Fibroblast of the aortic adventitia (primary cell): ENCODE measurements at regions not wholly inside any gene's neighbourhood (a gene's known extent, or its start where the extent isn't known, plus 50 kb on each side); places are given as distances from the start of the nearest gene placed in this dataset.

Experiments used
- DNase-seq: peaks from one replicate; pipeline ENCODE4 v3.0.0-alpha.2; 2010; ENCODE audit warnings: low read depth
- H3K4me3 ChIP-seq: 2 replicates; pipeline ENCODE4 v1.5.1; 2011; ENCODE audit warnings: low read depth, mild to moderate bottlenecking, control low read depth, low read length, moderate library complexity
- TF ChIP-seq, protein P1 (sequence below): IDR thresholded peaks from 2 replicates; pipeline ENCODE4 v1.5.1; 2011; ENCODE audit warnings: mild to moderate bottlenecking, low read length, control low read depth, inconsistent platforms; ENCODE audit not compliant: insufficient read depth

DNA sequence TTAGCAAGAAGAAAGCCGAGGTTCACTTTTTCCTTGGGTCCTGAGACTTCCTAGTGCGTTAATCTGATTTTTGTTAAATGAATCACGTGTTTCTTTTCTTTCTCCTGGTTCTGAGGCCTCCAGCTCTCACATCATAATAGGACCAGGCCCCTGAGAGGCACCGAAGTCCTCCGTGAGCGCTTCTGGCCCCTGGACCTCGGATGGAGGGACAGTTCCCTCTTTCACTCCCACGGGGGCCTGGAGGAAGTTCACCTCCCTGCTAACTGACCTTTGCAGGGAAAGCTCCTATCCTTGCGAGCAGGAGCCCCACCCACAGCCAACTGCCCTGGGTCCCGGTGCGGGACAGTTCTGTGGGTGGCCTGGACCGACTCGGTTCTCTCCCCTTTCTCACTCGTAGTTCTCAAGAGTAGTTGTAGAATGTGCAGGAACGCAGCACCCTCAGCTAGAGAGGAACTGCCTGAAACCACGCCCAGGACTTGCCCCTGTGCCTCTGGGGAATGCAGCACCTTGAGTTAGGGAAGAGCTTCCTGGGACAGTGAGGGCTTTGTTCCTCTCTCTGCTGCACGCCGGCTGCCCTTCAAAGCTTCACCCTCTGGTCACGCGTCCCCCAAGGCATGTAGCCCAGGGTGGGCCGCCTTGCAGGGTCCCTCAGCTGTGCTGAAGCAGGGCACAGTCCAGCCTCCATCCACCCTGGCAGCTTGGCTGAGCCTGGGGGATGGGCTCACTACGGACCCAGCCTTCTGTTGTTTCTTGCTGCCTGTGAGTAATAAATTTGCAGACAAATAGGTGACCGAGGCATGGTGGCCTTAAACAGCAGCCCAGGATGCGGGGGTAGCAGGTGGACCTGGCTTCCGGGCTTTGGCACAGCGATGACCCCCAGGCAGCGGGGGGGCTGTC is 264.6 kb downstream of the ADGRD1 start:
- no peak overlapping the region for H3K4me3 ChIP-seq
- no peak for DNase-seq
- TF ChIP-seq, protein P1, sequence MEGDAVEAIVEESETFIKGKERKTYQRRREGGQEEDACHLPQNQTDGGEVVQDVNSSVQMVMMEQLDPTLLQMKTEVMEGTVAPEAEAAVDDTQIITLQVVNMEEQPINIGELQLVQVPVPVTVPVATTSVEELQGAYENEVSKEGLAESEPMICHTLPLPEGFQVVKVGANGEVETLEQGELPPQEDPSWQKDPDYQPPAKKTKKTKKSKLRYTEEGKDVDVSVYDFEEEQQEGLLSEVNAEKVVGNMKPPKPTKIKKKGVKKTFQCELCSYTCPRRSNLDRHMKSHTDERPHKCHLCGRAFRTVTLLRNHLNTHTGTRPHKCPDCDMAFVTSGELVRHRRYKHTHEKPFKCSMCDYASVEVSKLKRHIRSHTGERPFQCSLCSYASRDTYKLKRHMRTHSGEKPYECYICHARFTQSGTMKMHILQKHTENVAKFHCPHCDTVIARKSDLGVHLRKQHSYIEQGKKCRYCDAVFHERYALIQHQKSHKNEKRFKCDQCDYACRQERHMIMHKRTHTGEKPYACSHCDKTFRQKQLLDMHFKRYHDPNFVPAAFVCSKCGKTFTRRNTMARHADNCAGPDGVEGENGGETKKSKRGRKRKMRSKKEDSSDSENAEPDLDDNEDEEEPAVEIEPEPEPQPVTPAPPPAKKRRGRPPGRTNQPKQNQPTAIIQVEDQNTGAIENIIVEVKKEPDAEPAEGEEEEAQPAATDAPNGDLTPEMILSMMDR = no peak

DNA sequence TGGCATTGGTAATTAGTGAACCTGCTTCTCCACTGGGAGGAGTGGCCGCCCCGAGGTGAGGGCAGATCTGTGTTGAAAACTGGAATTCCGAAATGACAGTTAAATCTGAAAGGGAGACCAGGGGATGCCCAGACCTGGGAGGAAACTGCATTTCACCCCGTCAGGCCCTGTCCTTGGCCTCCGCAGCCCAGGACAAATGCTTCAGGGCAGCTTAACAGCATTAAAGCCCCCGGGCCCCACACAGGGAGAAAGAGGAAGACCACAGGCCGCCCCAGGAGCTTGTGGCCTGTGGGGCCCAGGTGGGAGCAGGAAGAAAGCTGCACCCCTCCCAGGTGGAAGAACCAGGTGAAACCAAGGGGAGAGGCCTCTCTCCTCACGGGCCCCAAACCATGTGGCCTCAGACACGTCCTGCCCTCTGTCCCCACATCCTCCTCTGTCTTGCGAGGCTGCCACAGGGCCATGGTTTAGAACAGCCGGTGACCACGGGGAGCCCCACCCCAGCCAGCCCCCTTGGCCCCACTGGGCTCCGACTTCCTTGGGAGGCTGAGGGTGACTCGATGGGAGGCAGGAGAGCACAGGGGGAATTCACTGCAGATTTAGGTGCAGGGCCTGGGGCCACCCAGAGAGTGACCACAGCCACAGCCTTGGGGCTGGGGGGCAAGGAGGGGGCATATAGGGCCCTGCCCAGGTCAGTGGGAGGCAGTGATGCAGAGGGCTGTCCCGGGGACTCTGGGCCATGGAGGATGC is 265.4 kb downstream of the ADGRD1 start:
- TF ChIP-seq, protein P1 = no peak
- no peak for DNase-seq
- H3K4me3 ChIP-seq = no peak overlapping the region

DNA sequence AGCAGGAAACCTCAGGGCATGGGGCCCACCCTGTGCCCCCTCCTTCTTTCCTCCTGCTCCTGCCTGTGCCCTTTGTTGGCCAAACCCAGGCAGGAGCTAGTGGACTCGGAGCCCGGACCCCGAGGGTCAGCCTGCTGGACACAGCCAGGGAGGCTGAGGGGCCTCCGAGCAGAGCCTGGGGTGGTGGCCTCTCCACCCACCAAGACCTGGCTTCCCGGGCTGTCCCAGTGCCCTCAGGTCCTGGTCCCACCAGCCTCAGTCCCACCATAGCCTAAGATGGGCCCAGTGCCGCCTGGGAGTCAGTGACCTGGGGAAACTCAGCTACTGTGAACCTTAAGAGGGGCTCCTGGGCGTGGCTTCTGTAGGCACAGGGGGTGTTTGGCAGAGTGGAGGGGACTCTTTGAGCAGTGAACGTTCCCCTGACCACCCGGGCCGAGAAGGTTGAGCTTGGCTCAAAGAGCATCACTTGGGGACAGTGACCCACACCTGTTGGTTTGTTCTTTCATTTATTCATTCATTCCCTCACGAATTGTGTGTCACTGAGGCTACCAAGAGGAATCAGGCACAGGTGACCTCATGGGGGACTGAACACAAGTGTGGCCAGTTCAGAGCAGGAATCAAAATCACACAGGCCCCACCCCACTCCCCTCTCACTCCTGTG is 266.1 kb downstream of the ADGRD1 start:
- no peak for DNase-seq
- no peak overlapping the region for H3K4me3 ChIP-seq
- TF ChIP-seq, protein P1 = no peak

DNA sequence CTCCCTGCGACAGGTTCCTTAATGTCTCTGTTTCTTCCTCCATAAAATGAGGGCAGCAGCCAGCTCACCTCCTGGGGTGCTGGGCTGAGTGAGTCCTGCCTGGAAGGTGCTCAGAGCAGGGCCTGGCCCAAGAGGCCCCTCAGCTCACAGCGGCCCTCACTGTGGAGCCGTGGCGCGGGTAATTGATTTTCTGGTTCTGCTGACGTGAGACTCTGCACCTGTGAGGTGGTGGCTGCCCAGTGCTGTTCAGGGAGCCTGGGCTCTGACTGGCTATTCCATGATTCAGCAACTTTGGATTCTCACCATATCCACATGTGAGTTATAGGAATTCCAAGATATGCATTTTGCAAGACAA is 266.6 kb downstream of the ADGRD1 start:
- TF ChIP-seq, protein P1 = no peak
- no peak overlapping the region for H3K4me3 ChIP-seq
- no peak for DNase-seq

DNA sequence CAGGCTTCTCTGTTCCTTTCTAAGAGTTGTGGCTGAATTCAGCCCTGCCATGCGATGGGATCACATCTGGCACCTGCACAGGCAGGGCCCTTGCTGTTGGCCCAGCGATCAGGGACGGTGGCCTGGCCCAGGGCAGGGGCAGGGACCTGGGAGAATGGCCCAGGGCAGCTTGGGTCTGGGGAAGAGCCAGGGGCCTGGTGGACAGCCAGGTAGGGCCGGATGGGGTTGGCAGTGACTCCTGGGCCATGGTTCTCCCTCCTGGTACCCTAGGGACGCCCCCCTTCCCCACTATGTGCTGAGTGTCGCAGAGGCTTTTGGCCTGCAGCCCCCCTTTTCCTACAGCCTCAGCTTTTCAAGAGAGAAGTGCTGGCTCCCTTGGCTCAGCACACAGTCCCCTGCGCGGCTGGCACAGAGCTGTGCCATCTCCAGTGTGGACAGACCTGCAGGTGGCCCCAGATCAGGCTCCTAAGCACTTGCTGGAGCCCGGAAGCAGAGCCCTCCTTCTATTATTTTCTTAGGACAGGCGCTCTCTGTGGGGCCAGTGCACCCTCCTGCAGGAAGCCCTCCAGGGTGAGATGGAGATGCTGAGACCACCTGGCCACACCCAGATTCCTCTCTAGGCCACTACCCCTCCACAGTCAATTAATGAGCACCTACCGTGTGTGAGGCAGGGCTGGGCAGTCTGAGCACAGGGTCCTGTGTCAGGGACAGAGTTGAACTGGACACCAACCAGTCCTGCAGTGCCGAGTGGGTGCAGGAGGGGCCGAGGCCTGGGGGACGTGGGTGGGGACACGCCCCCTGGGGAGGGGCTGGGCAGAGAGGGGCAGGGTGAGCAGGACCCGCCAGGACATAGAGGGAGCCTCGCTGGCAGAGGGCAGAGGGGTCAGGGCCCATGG is 267.6 kb downstream of the ADGRD1 start:
- no peak for DNase-seq
- H3K4me3 ChIP-seq = no peak overlapping the region
- TF ChIP-seq, protein P1 = no peak

DNA sequence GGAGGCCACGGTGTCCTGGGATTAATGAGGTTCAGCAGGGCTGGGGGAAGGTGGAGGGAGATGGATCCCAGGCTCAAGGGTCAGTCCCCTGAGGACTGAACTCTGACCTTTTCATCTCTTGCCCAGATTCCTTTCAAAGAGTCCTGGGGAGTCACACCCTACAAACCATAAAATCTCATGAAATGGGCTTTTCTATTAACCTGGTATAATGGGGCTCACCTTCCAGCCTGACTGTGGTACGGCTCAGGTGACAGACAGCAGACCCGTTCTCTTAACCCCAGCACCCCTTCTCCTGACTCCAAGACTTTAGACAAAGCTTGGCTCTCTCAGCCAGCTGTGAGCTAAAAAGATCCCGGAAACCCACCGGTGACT is 268.2 kb downstream of the ADGRD1 start:
- TF ChIP-seq, protein P1 = no peak
- no peak for DNase-seq
- H3K4me3 ChIP-seq = no peak overlapping the region
